PC-3 (cell line): ENCODE measurements at regions not wholly inside any gene's neighbourhood (a gene's known extent, or its start where the extent isn't known, plus 50 kb on each side); places are given as distances from the start of the nearest gene placed in this dataset.

Source experiments
- CTCF ChIP-seq: fragments of 300-600 bp; sonication (generic); conservative IDR thresholded peaks from 2 replicates; pipeline ENCODE4 v1.5.1; 2017; ENCODE audit warnings: antibody characterized with exemption, low read depth, mild to moderate bottlenecking, low read length
- EZH2 ChIP-seq: fragments of 300-600 bp; sonication (generic); IDR thresholded peaks from one replicate; pipeline ENCODE4 v1.6.1; 2017; ENCODE audit warnings: antibody characterized with exemption, mild to moderate bottlenecking, low read length; ENCODE audit not compliant: unreplicated experiment

GRCh38 chr14:51354846-51355245, 114.8 kb downstream of the TMX1 start:
- TF ChIP-seq CTCF (no peak), EZH2 (no peak)
